Neural progenitor cell (in vitro differentiated cells): ENCODE measurements at regions not wholly inside any gene's neighbourhood (a gene's known extent, or its start where the extent isn't known, plus 50 kb on each side); places are given as distances from the start of the nearest gene placed in this dataset.

ENCODE experiments used
- DNase-seq: peaks from one replicate; pipeline ENCODE4 v3.0.0-alpha.2; 2016; ENCODE audit warnings: low spot score
- H2AFZ ChIP-seq: fragments of 200-600 bp; sonication (generic); replicated peaks from 2 replicates; pipeline ENCODE4 v1.6.1; 2016; ENCODE audit warnings: antibody characterized with exemption
- H3F3A ChIP-seq: fragments of 200-600 bp; sonication (generic); 2 replicates; pipeline ENCODE4 v1.6.1; 2016; ENCODE audit warnings: antibody characterized with exemption, low read depth
- H3K27ac ChIP-seq: fragments of 200-600 bp; sonication (generic); 2 replicates; pipeline ENCODE4 v1.5.1; 2016; ENCODE audit warnings: mild to moderate bottlenecking
- H3K27me3 ChIP-seq: fragments of 200-600 bp; sonication (generic); 2 replicates; pipeline ENCODE4 v1.6.1; 2016; ENCODE audit warnings: mild to moderate bottlenecking, moderate library complexity
- H3K36me3 ChIP-seq: fragments of 200-600 bp; sonication (generic); 2 replicates; pipeline ENCODE4 v1.5.1; 2016
- H3K4me1 ChIP-seq: fragments of 200-600 bp; sonication (generic); 2 replicates; pipeline ENCODE4 v1.6.1; 2016; ENCODE audit warnings: mixed run types
- H3K4me2 ChIP-seq: fragments of 200-600 bp; sonication (generic); 2 replicates; pipeline ENCODE4 v1.6.1; 2016
- H3K4me3 ChIP-seq: fragments of 200-600 bp; sonication (generic); 2 replicates; pipeline ENCODE4 v1.5.1; 2016
- H3K79me2 ChIP-seq: fragments of 200-600 bp; sonication (generic); 2 replicates; pipeline ENCODE4 v1.6.1; 2016; ENCODE audit warnings: low read depth
- H3K9ac ChIP-seq: fragments of 200-600 bp; sonication (generic); 2 replicates; pipeline ENCODE4 v1.6.1; 2016
- H3K9me3 ChIP-seq: fragments of 200-600 bp; sonication (generic); 2 replicates; pipeline ENCODE4 v1.5.1; 2016; ENCODE audit warnings: low read depth
- H4K20me1 ChIP-seq: fragments of 200-600 bp; sonication (generic); 2 replicates; pipeline ENCODE4 v1.6.1; 2016; ENCODE audit warnings: low read depth
- H3K27ac Mint-ChIP-seq: 3 replicates; pipeline ENCODE4 v1.8.0; 2021; ENCODE audit warnings: mixed read lengths
- H3K27me3 Mint-ChIP-seq: 2 replicates; pipeline ENCODE4 v1.8.0; 2022; ENCODE audit warnings: low read depth, mild to moderate bottlenecking, inconsistent platforms, moderate library complexity, mixed read lengths; ENCODE audit not compliant: insufficient read depth
- H3K36me3 Mint-ChIP-seq: 3 replicates; pipeline ENCODE4 v1.8.0; 2021; ENCODE audit warnings: mixed read lengths
- H3K4me1 Mint-ChIP-seq: 3 replicates; pipeline ENCODE4 v1.8.0; 2021; ENCODE audit warnings: mixed read lengths
- H3K4me3 Mint-ChIP-seq: 3 replicates; pipeline ENCODE4 v1.8.0; 2021; ENCODE audit warnings: mild to moderate bottlenecking, moderate library complexity, mixed read lengths
- H3K9me3 Mint-ChIP-seq: 3 replicates; pipeline ENCODE4 v1.8.0; 2020; ENCODE audit warnings: mixed read lengths
- EZH2 ChIP-seq: fragments of 200-600 bp; sonication (generic); IDR thresholded peaks from 2 replicates; pipeline ENCODE4 v1.6.1; 2017; ENCODE audit warnings: antibody characterized with exemption, mild to moderate bottlenecking, moderate library complexity
- EZH2phosphoT487 ChIP-seq: fragments of 200-600 bp; sonication (generic); IDR thresholded peaks from 2 replicates; pipeline ENCODE4 v1.6.1; 2017; ENCODE audit warnings: antibody characterized with exemption
- TF ChIP-seq, protein P1 (sequence below): fragments of 200-600 bp; sonication (generic); IDR thresholded peaks from 2 replicates; pipeline ENCODE4 v1.5.1; 2017; ENCODE audit warnings: antibody characterized with exemption, mild to moderate bottlenecking

GRCh38 chr13:108146642-108147041 is 68.7 kb downstream of the LIG4 start:
- Histone ChIP-seq H2AFZ (no peak overlapping the region), H4K20me1 (no peaks in the 10 kb centered on the region), H3K4me2 (no peak overlapping the region), H3K27me3 (no peaks in the 10 kb centered on the region), H3K79me2 (no peaks in the 10 kb centered on the region), H3K36me3 (no peaks in the 10 kb centered on the region), H3K27ac (no peak overlapping the region), H3K9ac (no peak overlapping the region), H3K4me1 (no peaks in the 10 kb centered on the region), H3K4me3 (no peak overlapping the region), H3F3A (no peaks in the 10 kb centered on the region), H3K9me3 (no peaks in the 10 kb centered on the region)
- Mint-ChIP-seq H3K9me3 (no peaks in the 10 kb centered on the region), H3K4me3 (no peak overlapping the region), H3K4me1 (no peaks in the 10 kb centered on the region), H3K36me3 (no peaks in the 10 kb centered on the region), H3K27ac (no peak overlapping the region), H3K27me3 (no peaks in the 10 kb centered on the region)
- TF ChIP-seq EZH2phosphoT487: no peak
- no peak for TF ChIP-seq EZH2
- TF ChIP-seq, protein P1, sequence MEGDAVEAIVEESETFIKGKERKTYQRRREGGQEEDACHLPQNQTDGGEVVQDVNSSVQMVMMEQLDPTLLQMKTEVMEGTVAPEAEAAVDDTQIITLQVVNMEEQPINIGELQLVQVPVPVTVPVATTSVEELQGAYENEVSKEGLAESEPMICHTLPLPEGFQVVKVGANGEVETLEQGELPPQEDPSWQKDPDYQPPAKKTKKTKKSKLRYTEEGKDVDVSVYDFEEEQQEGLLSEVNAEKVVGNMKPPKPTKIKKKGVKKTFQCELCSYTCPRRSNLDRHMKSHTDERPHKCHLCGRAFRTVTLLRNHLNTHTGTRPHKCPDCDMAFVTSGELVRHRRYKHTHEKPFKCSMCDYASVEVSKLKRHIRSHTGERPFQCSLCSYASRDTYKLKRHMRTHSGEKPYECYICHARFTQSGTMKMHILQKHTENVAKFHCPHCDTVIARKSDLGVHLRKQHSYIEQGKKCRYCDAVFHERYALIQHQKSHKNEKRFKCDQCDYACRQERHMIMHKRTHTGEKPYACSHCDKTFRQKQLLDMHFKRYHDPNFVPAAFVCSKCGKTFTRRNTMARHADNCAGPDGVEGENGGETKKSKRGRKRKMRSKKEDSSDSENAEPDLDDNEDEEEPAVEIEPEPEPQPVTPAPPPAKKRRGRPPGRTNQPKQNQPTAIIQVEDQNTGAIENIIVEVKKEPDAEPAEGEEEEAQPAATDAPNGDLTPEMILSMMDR: no peak
- no peak for DNase-seq

- Histone ChIP-seq H3K4me1 (no peaks in the 10 kb centered on the region), H3K27ac (no peak overlapping the region), H3K27me3 (no peaks in the 10 kb centered on the region), H3F3A (no peaks in the 10 kb centered on the region), H3K4me2 (no peak overlapping the region), H4K20me1 (no peaks in the 10 kb centered on the region), H3K79me2 (no peaks in the 10 kb centered on the region), H3K9ac (no peak overlapping the region), H3K9me3 (no peaks in the 10 kb centered on the region), H3K36me3 (no peaks in the 10 kb centered on the region), H2AFZ (no peak overlapping the region), H3K4me3 (no peak overlapping the region)
- H3K9me3 Mint-ChIP-seq: no peaks in the 10 kb centered on the region
- no peaks in the 10 kb centered on the region for H3K4me1 Mint-ChIP-seq
- H3K27ac Mint-ChIP-seq: no peak overlapping the region
- TF ChIP-seq, protein P1: no peak
- no peak for TF ChIP-seq EZH2
- no peak overlapping the region for H3K4me3 Mint-ChIP-seq
- H3K27me3 Mint-ChIP-seq: no peaks in the 10 kb centered on the region
- no peaks in the 10 kb centered on the region for H3K36me3 Mint-ChIP-seq
- no peak for DNase-seq
These were observed 72.5 kb downstream of the LIG4 start for GRCh38 chr13:108142702-108143436.

- Histone ChIP-seq H3K9ac (no peak overlapping the region), H3K79me2 (no peaks in the 10 kb centered on the region), H3K4me1 (no peaks in the 10 kb centered on the region), H3K4me3 (no peak overlapping the region), H3K9me3 (no peaks in the 10 kb centered on the region), H4K20me1 (no peaks in the 10 kb centered on the region), H2AFZ (no peak overlapping the region), H3F3A (no peaks in the 10 kb centered on the region), H3K36me3 (no peaks in the 10 kb centered on the region), H3K27ac (no peak overlapping the region), H3K4me2 (no peak overlapping the region), H3K27me3 (no peaks in the 10 kb centered on the region)
- no peaks in the 10 kb centered on the region for H3K36me3 Mint-ChIP-seq
- H3K4me1 Mint-ChIP-seq: no peaks in the 10 kb centered on the region
- H3K27ac Mint-ChIP-seq: no peak overlapping the region
- no peak for TF ChIP-seq EZH2phosphoT487
- TF ChIP-seq EZH2: no peak
- TF ChIP-seq, protein P1: no peak
- no peak overlapping the region for H3K4me3 Mint-ChIP-seq
- DNase-seq: no peak
- H3K9me3 Mint-ChIP-seq: no peaks in the 10 kb centered on the region
- H3K27me3 Mint-ChIP-seq: peaks cover 4% of the 10 kb centered on the region
These were observed 78.2 kb downstream of the LIG4 start for GRCh38 chr13:108137176-108137575.
